Kidney (tissue), 13 donors: ENCODE measurements at regions not wholly inside any gene's neighbourhood (a gene's known extent, or its start where the extent isn't known, plus 50 kb on each side); places are given as distances from the start of the nearest gene placed in this dataset.

Source experiments
- DNase-seq, 5 donors: peaks; one replicate each; pipeline ENCODE4 v3.0.0-alpha.2; 2013 to 2020
- FAIRE-seq: peaks from 2 replicates; lab custom pipeline; 2012; peaks lifted over from hg19 to GRCh38; lab: Jason Lieb, UNC
- H3K27ac ChIP-seq, 2 donors: one replicate each; pipeline ENCODE4 v1.7.0; 2013; ENCODE audit warnings: low read depth in 2 of 2, low read length in 2 of 2, inconsistent platforms in 1 of 2
- H3K27me3 ChIP-seq: one replicate; pipeline ENCODE4 v1.7.1; 2013; ENCODE audit warnings: low read length, inconsistent platforms; ENCODE audit not compliant: control insufficient read depth, insufficient read depth
- H3K36me3 ChIP-seq, 3 donors: one replicate each; pipeline versions ENCODE4 v1.7.0 to v1.7.1; 2013; ENCODE audit warnings: low read length in 3 of 3, control low read depth in 1 of 3, inconsistent platforms in 1 of 3; ENCODE audit not compliant: insufficient read depth in 3 of 3, control insufficient read depth in 2 of 3
- H3K4me1 ChIP-seq, 3 donors: one replicate each; pipeline versions ENCODE4 v1.7.0 to v1.7.1; 2013; ENCODE audit warnings: low read length in 3 of 3, inconsistent platforms in 1 of 3, low read depth in 1 of 3; ENCODE audit not compliant: control insufficient read depth in 2 of 3, insufficient read depth in 2 of 3
- H3K4me3 ChIP-seq, 3 donors: one replicate each; pipeline versions ENCODE4 v1.7.0 to v1.8.1; 2013; ENCODE audit warnings: low read length in 3 of 3, control low read depth in 1 of 3, inconsistent platforms in 1 of 3
- H3K9ac ChIP-seq, 3 donors: one replicate each; pipeline versions ENCODE4 v1.7.0 to v1.7.1; 2013; ENCODE audit warnings: low read length in 3 of 3, control low read depth in 1 of 3, inconsistent platforms in 1 of 3
- H3K9me3 ChIP-seq, 3 donors: one replicate each; pipeline versions ENCODE4 v1.7.0 to v1.7.1; 2013; ENCODE audit warnings: low read length in 3 of 3, control low read depth in 1 of 3, inconsistent platforms in 1 of 3; ENCODE audit not compliant: control insufficient read depth in 2 of 3, insufficient read depth in 1 of 3
- CTCF ChIP-seq: IDR thresholded peaks from 3 replicates; pipeline ENCODE4 v1.5.1; 2012; ENCODE audit warnings: mild to moderate bottlenecking, moderate library complexity, borderline replicate concordance; ENCODE audit not compliant: insufficient read depth; ENCODE audit errors: extremely low read depth
- intact Hi-C: fragments of 100-400 bp; cut with DNase I; formaldehyde crosslinking; loops from one replicate; pipeline ENCODE4 v1.11.1; 2022
- donor health status: control.
- donor health status: control.
- donor health status: control.
- donor health status: control.
- donor health status: control.
- donor health status: DM: yes; HTN: yes; CAD: no.
- donor health status: Normal renal cell carcinoma (clear cell type).

GRCh38 chr9:80061940-80062339 is 490.2 kb downstream of the TLE4 start:
- peaks cover 0 to 12% (median 0%) of the 10 kb centered on the region in 3 donors for H3K9me3 ChIP-seq
- no peaks in the 10 kb centered on the region for H3K4me1 ChIP-seq
- H3K27ac ChIP-seq: no peak overlapping the region
- H3K27me3 ChIP-seq: no peaks in the 10 kb centered on the region
- H3K4me3 ChIP-seq: no peak overlapping the region
- no peaks in the 10 kb centered on the region for H3K36me3 ChIP-seq
- intact Hi-C loops: no loop called here
- DNase-seq: peak in 3 of 5 donors; percentile 15 to 57 (median 49)
- FAIRE-seq: no peak
- H3K9ac ChIP-seq: no peak overlapping the region
- no peak for TF ChIP-seq CTCF

GRCh38 chr9:80061096-80061495 is 489.3 kb downstream of the TLE4 start:
- H3K27ac ChIP-seq: no peak overlapping the region
- no peak overlapping the region for H3K9ac ChIP-seq
- H3K4me1 ChIP-seq: no peaks in the 10 kb centered on the region
- no peak for TF ChIP-seq CTCF
- H3K36me3 ChIP-seq: no peaks in the 10 kb centered on the region
- FAIRE-seq (no peak), DNase-seq (no peak)
- H3K9me3 ChIP-seq: peaks cover 0 to 12% (median 0%) of the 10 kb centered on the region in 3 donors
- no peak overlapping the region for H3K4me3 ChIP-seq
- intact Hi-C loops: no loop called here
- no peaks in the 10 kb centered on the region for H3K27me3 ChIP-seq

DNA sequence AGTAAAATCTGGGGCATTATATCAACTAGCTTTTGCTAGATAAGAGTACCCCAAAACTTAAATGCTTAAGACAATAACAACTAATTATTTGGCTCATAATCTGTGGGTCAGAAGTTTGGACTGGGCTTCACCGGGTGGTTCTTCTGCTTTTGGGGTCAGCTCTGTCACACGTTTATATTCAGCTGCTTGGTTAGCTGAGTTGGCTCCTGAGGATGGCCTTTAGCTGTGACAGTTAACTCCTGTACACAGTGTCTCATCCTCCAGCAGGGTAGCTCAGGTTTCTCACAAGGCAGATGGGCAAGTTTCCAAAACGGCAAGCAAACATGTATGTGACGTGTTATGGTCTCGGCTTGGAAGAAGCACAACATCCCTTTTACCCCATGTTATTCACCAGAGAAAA is 488.2 kb downstream of the TLE4 start:
- no peak for TF ChIP-seq CTCF

GRCh38 chr9:80059191-80059590 is 487.4 kb downstream of the TLE4 start:
- intact Hi-C loops: no loop called here
- Histone ChIP-seq H3K36me3 (no peaks in the 10 kb centered on the region), H3K27ac (no peak overlapping the region), H3K4me1 (no peaks in the 10 kb centered on the region), H3K9me3 (peaks cover 0 to 12% (median 0%) of the 10 kb centered on the region in 3 donors), H3K27me3 (no peaks in the 10 kb centered on the region), H3K4me3 (no peak overlapping the region), H3K9ac (no peak overlapping the region)
- TF ChIP-seq CTCF: no peak
- no peak for DNase-seq
- no peak for FAIRE-seq

More for the DNA sequence above, 488.2 kb downstream of the TLE4 start:
- Histone ChIP-seq H3K27me3 (no peaks in the 10 kb centered on the region), H3K4me3 (no peak overlapping the region), H3K9ac (no peak overlapping the region), H3K27ac (no peak overlapping the region), H3K36me3 (no peaks in the 10 kb centered on the region), H3K4me1 (no peaks in the 10 kb centered on the region), H3K9me3 (peaks cover 0 to 12% (median 0%) of the 10 kb centered on the region in 3 donors)
- DNase-seq (no peak), FAIRE-seq (no peak)
- intact Hi-C loops: no loop called here
